HL-60 (cell line): ENCODE measurements at regions not wholly inside any gene's neighbourhood (a gene's known extent, or its start where the extent isn't known, plus 50 kb on each side); places are given as distances from the start of the nearest gene placed in this dataset.

ENCODE experiments used
- DNase-seq, 2 experiments: peaks; one replicate each; pipeline ENCODE4 v3.0.0-alpha.2; 2010 to 2020; ENCODE audit warnings: low read depth in 1 of 2, low spot score in 1 of 2
- H3K27ac ChIP-seq: fragments of 250-450 bp; sonication (Bioruptor Pico); replicated peaks from 2 replicates; pipeline ENCODE4 v1.5.1; 2020; ENCODE audit warnings: mild to moderate bottlenecking, moderate library complexity
- H3K27me3 ChIP-seq: fragments of 250-450 bp; sonication (Bioruptor Pico); 2 replicates; pipeline ENCODE4 v1.5.1; 2021; ENCODE audit warnings: mild to moderate bottlenecking, moderate library complexity; ENCODE audit not compliant: insufficient read depth, poor library complexity, severe bottlenecking
- H3K4me3 ChIP-seq: replicated peaks from 2 replicates; pipeline ENCODE4 v1.5.1; 2011; ENCODE audit warnings: mild to moderate bottlenecking, control low read depth, low read length; ENCODE audit not compliant: insufficient read depth
- GABPA ChIP-seq: IDR thresholded peaks from 2 replicates; pipeline ENCODE4 v1.6.1; 2012; ENCODE audit warnings: low read depth
- POLR2AphosphoS5 ChIP-seq: IDR thresholded peaks from 2 replicates; pipeline ENCODE4 v1.6.1; 2012; ENCODE audit warnings: low read depth
- SPI1 ChIP-seq: IDR thresholded peaks from 2 replicates; pipeline ENCODE4 v1.6.1; 2012; ENCODE audit warnings: low read depth, mild to moderate bottlenecking, borderline replicate concordance
- TF ChIP-seq, protein P1 (sequence below): IDR thresholded peaks from one replicate; pipeline ENCODE4 v1.5.1; 2011; ENCODE audit warnings: low read length, control low read depth, inconsistent platforms; ENCODE audit not compliant: insufficient read depth
- TF ChIP-seq, protein P2 (sequence below): IDR thresholded peaks from 2 replicates; pipeline ENCODE4 v1.6.1; 2012; ENCODE audit warnings: low read depth; ENCODE audit not compliant: insufficient replicate concordance

DNA sequence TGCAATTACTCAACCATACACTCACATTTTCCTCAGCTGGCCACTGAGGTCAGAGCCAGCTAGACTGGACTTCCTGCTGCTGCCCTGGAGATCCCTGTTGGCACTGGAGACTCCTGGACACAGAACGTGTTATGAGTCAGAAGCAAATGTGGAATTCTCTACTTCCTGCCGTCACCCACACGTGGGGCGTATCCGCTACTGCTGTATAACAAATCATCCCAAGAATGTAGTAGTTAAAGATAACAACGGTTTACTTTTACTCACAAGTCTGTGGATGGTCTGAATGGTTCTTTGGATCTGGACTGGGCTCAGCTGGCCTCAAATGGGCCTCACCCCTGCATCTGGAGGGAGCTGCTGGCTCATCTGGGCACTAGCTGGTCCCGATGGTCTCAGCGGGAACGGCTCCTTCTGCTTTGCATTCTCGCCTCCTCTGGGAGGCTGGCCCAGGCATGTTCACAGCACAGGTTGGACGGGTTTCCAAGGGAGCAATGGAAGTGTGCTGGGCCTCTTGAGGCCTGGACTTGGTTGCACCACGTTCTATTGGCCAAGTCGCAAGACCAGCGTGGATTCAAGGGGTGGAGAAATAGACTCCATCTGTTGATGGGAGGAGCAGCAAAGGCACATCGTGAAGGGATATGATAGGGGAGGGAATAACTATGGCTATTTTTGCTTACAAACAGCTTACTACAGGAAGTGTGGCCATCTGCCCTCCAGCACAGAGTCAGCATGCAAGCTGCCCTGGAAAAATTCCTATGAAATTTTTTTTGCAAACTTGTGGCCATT, 118.5 kb downstream of the SNX5 start:
- TF ChIP-seq SPI1 (no peak), POLR2AphosphoS5 (no peak), GABPA (no peak)
- TF ChIP-seq, protein P1, sequence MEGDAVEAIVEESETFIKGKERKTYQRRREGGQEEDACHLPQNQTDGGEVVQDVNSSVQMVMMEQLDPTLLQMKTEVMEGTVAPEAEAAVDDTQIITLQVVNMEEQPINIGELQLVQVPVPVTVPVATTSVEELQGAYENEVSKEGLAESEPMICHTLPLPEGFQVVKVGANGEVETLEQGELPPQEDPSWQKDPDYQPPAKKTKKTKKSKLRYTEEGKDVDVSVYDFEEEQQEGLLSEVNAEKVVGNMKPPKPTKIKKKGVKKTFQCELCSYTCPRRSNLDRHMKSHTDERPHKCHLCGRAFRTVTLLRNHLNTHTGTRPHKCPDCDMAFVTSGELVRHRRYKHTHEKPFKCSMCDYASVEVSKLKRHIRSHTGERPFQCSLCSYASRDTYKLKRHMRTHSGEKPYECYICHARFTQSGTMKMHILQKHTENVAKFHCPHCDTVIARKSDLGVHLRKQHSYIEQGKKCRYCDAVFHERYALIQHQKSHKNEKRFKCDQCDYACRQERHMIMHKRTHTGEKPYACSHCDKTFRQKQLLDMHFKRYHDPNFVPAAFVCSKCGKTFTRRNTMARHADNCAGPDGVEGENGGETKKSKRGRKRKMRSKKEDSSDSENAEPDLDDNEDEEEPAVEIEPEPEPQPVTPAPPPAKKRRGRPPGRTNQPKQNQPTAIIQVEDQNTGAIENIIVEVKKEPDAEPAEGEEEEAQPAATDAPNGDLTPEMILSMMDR = no peak
- TF ChIP-seq, protein P2, sequence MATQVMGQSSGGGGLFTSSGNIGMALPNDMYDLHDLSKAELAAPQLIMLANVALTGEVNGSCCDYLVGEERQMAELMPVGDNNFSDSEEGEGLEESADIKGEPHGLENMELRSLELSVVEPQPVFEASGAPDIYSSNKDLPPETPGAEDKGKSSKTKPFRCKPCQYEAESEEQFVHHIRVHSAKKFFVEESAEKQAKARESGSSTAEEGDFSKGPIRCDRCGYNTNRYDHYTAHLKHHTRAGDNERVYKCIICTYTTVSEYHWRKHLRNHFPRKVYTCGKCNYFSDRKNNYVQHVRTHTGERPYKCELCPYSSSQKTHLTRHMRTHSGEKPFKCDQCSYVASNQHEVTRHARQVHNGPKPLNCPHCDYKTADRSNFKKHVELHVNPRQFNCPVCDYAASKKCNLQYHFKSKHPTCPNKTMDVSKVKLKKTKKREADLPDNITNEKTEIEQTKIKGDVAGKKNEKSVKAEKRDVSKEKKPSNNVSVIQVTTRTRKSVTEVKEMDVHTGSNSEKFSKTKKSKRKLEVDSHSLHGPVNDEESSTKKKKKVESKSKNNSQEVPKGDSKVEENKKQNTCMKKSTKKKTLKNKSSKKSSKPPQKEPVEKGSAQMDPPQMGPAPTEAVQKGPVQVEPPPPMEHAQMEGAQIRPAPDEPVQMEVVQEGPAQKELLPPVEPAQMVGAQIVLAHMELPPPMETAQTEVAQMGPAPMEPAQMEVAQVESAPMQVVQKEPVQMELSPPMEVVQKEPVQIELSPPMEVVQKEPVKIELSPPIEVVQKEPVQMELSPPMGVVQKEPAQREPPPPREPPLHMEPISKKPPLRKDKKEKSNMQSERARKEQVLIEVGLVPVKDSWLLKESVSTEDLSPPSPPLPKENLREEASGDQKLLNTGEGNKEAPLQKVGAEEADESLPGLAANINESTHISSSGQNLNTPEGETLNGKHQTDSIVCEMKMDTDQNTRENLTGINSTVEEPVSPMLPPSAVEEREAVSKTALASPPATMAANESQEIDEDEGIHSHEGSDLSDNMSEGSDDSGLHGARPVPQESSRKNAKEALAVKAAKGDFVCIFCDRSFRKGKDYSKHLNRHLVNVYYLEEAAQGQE = no peak
- no peak overlapping the region for H3K4me3 ChIP-seq
- DNase-seq = no peak
- no peak overlapping the region for H3K27ac ChIP-seq
- H3K27me3 ChIP-seq = no peaks in the 10 kb centered on the region

DNA sequence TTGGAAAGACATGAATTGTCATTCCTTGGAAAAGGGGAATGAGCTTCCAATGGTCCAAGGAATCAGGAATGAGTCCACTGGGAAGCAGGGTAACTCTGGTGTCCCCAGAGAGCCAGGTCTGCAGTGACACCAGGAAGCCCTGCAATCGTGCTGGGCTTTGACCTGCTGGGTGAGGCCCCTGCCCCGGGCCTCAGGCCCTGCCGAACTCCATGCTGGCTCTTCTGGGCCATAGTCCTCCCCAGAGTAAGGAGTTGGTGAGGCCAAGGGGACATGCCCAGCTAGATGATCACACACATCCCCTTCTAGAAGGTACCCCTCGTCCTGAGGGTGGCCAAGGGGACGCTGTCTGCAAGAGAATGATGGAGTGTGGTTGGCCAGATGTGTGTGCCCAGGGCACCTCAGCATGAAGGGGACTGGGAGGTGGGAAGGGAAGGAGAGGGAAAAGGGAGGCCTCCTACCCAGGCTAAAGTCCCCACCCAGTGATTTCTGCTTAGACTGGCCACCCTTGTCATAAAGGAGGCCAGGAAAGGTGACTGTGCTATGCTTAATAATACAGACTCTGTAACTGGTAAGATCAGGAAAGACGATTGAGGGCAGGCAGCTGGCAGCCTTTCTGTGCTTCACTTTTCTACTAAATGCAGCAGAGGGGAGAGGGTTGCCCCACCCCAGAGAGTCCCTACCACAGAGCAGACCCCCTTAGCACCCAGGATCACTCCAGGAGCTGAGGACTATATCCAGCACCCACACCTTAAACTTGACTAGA, 119.3 kb downstream of the SNX5 start:
- H3K27ac ChIP-seq = no peak overlapping the region
- H3K4me3 ChIP-seq = no peak overlapping the region
- DNase-seq = no peak
- H3K27me3 ChIP-seq = no peaks in the 10 kb centered on the region
- TF ChIP-seq, protein P1 = no peak
- TF ChIP-seq POLR2AphosphoS5 = no peak
- TF ChIP-seq GABPA = no peak
- TF ChIP-seq SPI1 = no peak
- TF ChIP-seq, protein P2 = no peak

DNA sequence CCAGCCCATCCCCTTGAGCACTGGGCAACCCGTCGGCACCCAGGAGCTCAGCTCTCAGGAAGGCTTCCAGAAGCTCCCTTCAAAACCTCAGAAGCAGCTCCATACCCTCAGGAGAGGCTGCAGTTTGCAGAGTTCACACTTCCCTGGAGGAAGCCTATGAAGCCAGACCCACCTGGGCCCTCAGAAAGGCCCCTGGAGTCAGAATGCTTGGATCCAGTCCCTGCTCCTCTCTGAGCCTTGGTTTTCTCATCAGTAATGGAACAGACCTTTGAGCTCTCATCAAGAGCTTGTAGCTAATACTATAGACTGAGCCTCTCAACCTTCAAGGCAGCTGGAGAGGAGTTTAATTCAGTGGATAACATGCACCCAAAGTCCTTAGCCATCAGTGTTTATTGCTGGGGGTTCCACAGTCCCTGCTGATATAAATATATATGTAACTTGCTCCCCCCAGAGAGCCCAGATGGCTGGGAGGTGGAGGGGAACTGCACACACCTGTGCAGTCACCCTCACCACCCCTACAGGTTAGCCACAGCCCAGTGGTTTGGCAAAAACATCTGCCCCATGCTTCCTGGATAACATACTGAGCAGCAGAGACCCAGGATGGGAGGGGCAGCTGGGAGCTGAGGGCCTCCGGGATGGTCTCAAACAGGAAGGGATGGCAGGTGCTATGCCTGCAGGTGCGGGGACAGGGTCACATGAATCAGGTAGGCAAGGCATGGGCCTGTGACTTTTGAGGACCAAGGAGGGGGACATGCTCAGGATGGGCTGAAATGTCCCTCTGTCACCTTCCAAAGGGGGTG, 120.1 kb downstream of the SNX5 start:
- TF ChIP-seq, protein P2 = no peak
- TF ChIP-seq POLR2AphosphoS5 = no peak
- no peak for TF ChIP-seq SPI1
- no peak overlapping the region for H3K27ac ChIP-seq
- no peaks in the 10 kb centered on the region for H3K27me3 ChIP-seq
- no peak for DNase-seq
- H3K4me3 ChIP-seq = no peak overlapping the region
